ENCODE measurements at regions not wholly inside any gene's neighbourhood (a gene's known extent, or its start where the extent isn't known, plus 50 kb on each side); places are given as distances from the start of the nearest gene placed in this dataset.
"Not testable (repeated sequence)": the region's sequence is repeated elsewhere in the genome, so short reads cannot be mapped to it uniquely, and the experiment has no call there.

GRCh38 chr7:6939126-6939525 is 113.1 kb upstream of the CCZ1B start:
- DNase-seq, result not testable (repeated sequence)

- not testable (repeated sequence) for DNase-seq
These were observed 113.8 kb upstream of the CCZ1B start for GRCh38 chr7:6939896-6940295.

- not testable (repeated sequence) for DNase-seq
These were observed 120.8 kb upstream of the CCZ1B start for GRCh38 chr7:6946873-6947272.

GRCh38 chr7:6950231-6950630 is 124.2 kb upstream of the CCZ1B start:
- not testable (repeated sequence) for DNase-seq

- not testable (repeated sequence) for DNase-seq
These were observed 125.5 kb upstream of the CCZ1B start for GRCh38 chr7:6951553-6951952.

GRCh38 chr7:6953138-6953797 is 127.2 kb upstream of the CCZ1B start:
- DNase-seq, result not testable (repeated sequence)

GRCh38 chr7:6953798-6954181 is 127.7 kb upstream of the CCZ1B start:
- not testable (repeated sequence) for DNase-seq

GRCh38 chr7:6955385-6955784 is 129.3 kb upstream of the CCZ1B start:
- DNase-seq, result not testable (repeated sequence)

GRCh38 chr7:6955990-6956566 is 130.0 kb upstream of the CCZ1B start:
- DNase-seq, result not testable (repeated sequence)

- DNase-seq, result not testable (repeated sequence)
These were observed 132.3 kb upstream of the CCZ1B start for GRCh38 chr7:6958371-6958770.

GRCh38 chr7:6959942-6960341 is 133.9 kb upstream of the CCZ1B start:
- not testable (repeated sequence) for DNase-seq

GRCh38 chr7:6962871-6963270 is 136.8 kb upstream of the CCZ1B start:
- not testable (repeated sequence) for DNase-seq

GRCh38 chr7:6965051-6965450 is 139.0 kb upstream of the CCZ1B start:
- DNase-seq, result peak; percentile 66

- DNase-seq, result not testable (repeated sequence)
These were observed 144.1 kb upstream of the CCZ1B start for GRCh38 chr7:6970180-6970579.

- not testable (repeated sequence) for DNase-seq
These were observed 148.8 kb upstream of the CCZ1B start for GRCh38 chr7:6974876-6975275.

- not testable (repeated sequence) for DNase-seq
These were observed 149.3 kb upstream of the CCZ1B start for GRCh38 chr7:6975346-6975745.

- not testable (repeated sequence) for DNase-seq
These were observed 151.3 kb upstream of the CCZ1B start for GRCh38 chr7:6977368-6977767.

GRCh38 chr7:6978326-6978725 is 152.3 kb upstream of the CCZ1B start:
- not testable (repeated sequence) for DNase-seq

GRCh38 chr7:6979456-6979855 is 153.4 kb upstream of the CCZ1B start:
- DNase-seq, result not testable (repeated sequence)

- not testable (repeated sequence) for DNase-seq
These were observed 156.3 kb upstream of the CCZ1B start for GRCh38 chr7:6982375-6982774.

- not testable (repeated sequence) for DNase-seq
These were observed 160.8 kb upstream of the CCZ1B start for GRCh38 chr7:6986892-6987291.

GRCh38 chr7:6988608-6989007 is 162.5 kb upstream of the CCZ1B start:
- DNase-seq, result not testable (repeated sequence)

GRCh38 chr7:6989968-6990367 is 163.9 kb upstream of the CCZ1B start:
- not testable (repeated sequence) for DNase-seq

- not testable (repeated sequence) for DNase-seq
These were observed 164.5 kb upstream of the CCZ1B start for GRCh38 chr7:6990426-6991152.
